B cell (primary cell): ENCODE measurements at regions not wholly inside any gene's neighbourhood (a gene's known extent, or its start where the extent isn't known, plus 50 kb on each side); places are given as distances from the start of the nearest gene placed in this dataset.

Source experiments
- EZH2 ChIP-seq: IDR thresholded peaks from 2 replicates; pipeline ENCODE4 v1.6.1; 2012; ENCODE audit warnings: borderline replicate concordance, low read depth, mild to moderate bottlenecking, moderate library complexity, low read length; ENCODE audit not compliant: insufficient read depth, poor library complexity, severe bottlenecking
- TF ChIP-seq, protein P1 (sequence below): fragments of 200-600 bp; IDR thresholded peaks from one replicate; pipeline ENCODE4 v1.8.0; 2022; ENCODE audit warnings: antibody characterized with exemption, mild to moderate bottlenecking

DNA sequence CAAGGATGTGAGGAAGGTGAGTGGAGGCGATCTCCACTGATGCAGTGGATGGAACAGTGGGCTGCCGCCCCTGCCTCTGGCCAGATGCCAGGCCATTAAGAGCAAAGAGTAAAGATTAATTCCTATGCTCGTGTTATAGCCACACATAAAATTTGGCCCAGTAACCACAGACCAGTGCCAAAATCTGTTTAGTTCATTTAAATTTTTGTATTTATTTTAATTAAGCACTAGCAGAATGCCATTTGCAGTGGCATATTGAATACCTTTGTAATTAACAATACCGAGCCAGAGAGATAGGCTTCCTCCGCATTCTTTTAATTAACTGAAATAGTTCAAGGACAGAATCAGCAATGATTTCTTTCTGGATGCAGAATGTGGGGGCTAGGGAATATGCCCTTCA, 179.8 kb downstream of the MED10 start:
- TF ChIP-seq, protein P1, sequence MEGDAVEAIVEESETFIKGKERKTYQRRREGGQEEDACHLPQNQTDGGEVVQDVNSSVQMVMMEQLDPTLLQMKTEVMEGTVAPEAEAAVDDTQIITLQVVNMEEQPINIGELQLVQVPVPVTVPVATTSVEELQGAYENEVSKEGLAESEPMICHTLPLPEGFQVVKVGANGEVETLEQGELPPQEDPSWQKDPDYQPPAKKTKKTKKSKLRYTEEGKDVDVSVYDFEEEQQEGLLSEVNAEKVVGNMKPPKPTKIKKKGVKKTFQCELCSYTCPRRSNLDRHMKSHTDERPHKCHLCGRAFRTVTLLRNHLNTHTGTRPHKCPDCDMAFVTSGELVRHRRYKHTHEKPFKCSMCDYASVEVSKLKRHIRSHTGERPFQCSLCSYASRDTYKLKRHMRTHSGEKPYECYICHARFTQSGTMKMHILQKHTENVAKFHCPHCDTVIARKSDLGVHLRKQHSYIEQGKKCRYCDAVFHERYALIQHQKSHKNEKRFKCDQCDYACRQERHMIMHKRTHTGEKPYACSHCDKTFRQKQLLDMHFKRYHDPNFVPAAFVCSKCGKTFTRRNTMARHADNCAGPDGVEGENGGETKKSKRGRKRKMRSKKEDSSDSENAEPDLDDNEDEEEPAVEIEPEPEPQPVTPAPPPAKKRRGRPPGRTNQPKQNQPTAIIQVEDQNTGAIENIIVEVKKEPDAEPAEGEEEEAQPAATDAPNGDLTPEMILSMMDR = no peak
- TF ChIP-seq EZH2 = no peak
